HuH-7 (cell line): ENCODE measurements at regions not wholly inside any gene's neighbourhood (a gene's known extent, or its start where the extent isn't known, plus 50 kb on each side); places are given as distances from the start of the nearest gene placed in this dataset.
"Not testable (repeated sequence)": the region's sequence is repeated elsewhere in the genome, so short reads cannot be mapped to it uniquely, and the experiment has no call there.

Experiments used
- DNase-seq: peaks from one replicate; pipeline ENCODE4 v3.0.0; 2011; ENCODE audit warnings: low spot score

- DNase-seq: no peak
Measured at GRCh38 chr2:242029422-242030225, 160.1 kb downstream of the RTP5 start.

- no peak for DNase-seq
Measured at GRCh38 chr2:242030226-242030575, 160.7 kb downstream of the RTP5 start.

GRCh38 chr2:242030858-242031257 is 161.3 kb downstream of the RTP5 start:
- DNase-seq: no peak

- no peak for DNase-seq
Measured at GRCh38 chr2:242031481-242032019, 162.0 kb downstream of the RTP5 start.

- no peak for DNase-seq
Measured at GRCh38 chr2:242032780-242033656, 163.5 kb downstream of the RTP5 start.

GRCh38 chr2:242034138-242034537 is 164.6 kb downstream of the RTP5 start:
- DNase-seq: no peak

GRCh38 chr2:242034996-242035814 is 165.7 kb downstream of the RTP5 start:
- DNase-seq: no peak

- no peak for DNase-seq
Measured at GRCh38 chr2:242035858-242036652, 166.5 kb downstream of the RTP5 start.

GRCh38 chr2:242036653-242036950 is 167.1 kb downstream of the RTP5 start:
- no peak for DNase-seq

- no peak for DNase-seq
Measured at GRCh38 chr2:242038166-242038927, 168.8 kb downstream of the RTP5 start.

- DNase-seq: no peak
Measured at GRCh38 chr2:242038928-242039341, 169.4 kb downstream of the RTP5 start.

- no peak for DNase-seq
Measured at GRCh38 chr2:242040303-242040655, 170.8 kb downstream of the RTP5 start.

- DNase-seq: no peak
Measured at GRCh38 chr2:242040681-242041080, 171.2 kb downstream of the RTP5 start.

GRCh38 chr2:242041816-242042215 is 172.3 kb downstream of the RTP5 start:
- DNase-seq: no peak

- no peak for DNase-seq
Measured at GRCh38 chr2:242043538-242044312, 174.2 kb downstream of the RTP5 start.

- no peak for DNase-seq
Measured at GRCh38 chr2:242044313-242044590, 174.7 kb downstream of the RTP5 start.

- not testable (repeated sequence) for DNase-seq
Measured at GRCh38 chr2:242045596-242046144, 176.1 kb downstream of the RTP5 start.

GRCh38 chr2:242046206-242046826 is 176.8 kb downstream of the RTP5 start:
- DNase-seq: no peak

- DNase-seq: no peak
Measured at GRCh38 chr2:242047963-242048362, 178.4 kb downstream of the RTP5 start.
